OCI-LY3 (cell line): ENCODE measurements at regions not wholly inside any gene's neighbourhood (a gene's known extent, or its start where the extent isn't known, plus 50 kb on each side); places are given as distances from the start of the nearest gene placed in this dataset.

ENCODE experiments used
- H2AFZ ChIP-seq: fragments of 200-600, 300-600 bp; shearing (Covaris generic); 2 replicates; pipeline ENCODE4 v1.6.0; 2014; ENCODE audit warnings: antibody characterized with exemption, low read depth, low read length
- H3K27ac ChIP-seq: fragments of 200-600, 300-600 bp; sonication (generic); 2 replicates; pipeline ENCODE4 v1.5.1; 2014; ENCODE audit warnings: mild to moderate bottlenecking, low read length, moderate library complexity, mixed read lengths
- H3K27me3 ChIP-seq: fragments of 200-600, 300-600 bp; sonication (generic); 2 replicates; pipeline ENCODE4 v1.6.1; 2014; ENCODE audit warnings: low read depth, low read length, mixed read lengths
- H3K36me3 ChIP-seq: fragments of 200-600, 300-600 bp; sonication (generic); replicated peaks from 2 replicates; pipeline ENCODE3; 2014; ENCODE audit warnings: low read depth, low read length, mixed read lengths
- H3K4me1 ChIP-seq: fragments of 300-600, 200-600 bp; sonication (generic); 2 replicates; pipeline ENCODE4 v1.6.1; 2014; ENCODE audit warnings: low read length, mixed read lengths
- H3K4me2 ChIP-seq: fragments of 200-600, 300-600 bp; sonication (generic); 2 replicates; pipeline ENCODE4 v1.6.1; 2014; ENCODE audit warnings: low read length, mixed read lengths
- H3K4me3 ChIP-seq: fragments of 300-600, 200-600 bp; sonication (generic); 2 replicates; pipeline ENCODE4 v1.5.1; 2014; ENCODE audit warnings: antibody characterized with exemption, mild to moderate bottlenecking, low read length, moderate library complexity
- H3K79me2 ChIP-seq: fragments of 300-600, 200-600 bp; shearing (Covaris generic); 2 replicates; pipeline ENCODE4 v1.6.1; 2014; ENCODE audit warnings: mild to moderate bottlenecking, low read length, mixed read lengths
- H3K9ac ChIP-seq: fragments of 300-600, 200-600 bp; shearing (Covaris generic); 2 replicates; pipeline ENCODE4 v1.6.0; 2014; ENCODE audit warnings: mild to moderate bottlenecking, low read length, moderate library complexity
- H3K9me3 ChIP-seq: fragments of 200-600, 300-600 bp; shearing (Covaris generic); 2 replicates; pipeline ENCODE4 v1.6.1; 2014; ENCODE audit warnings: low read length, mixed read lengths; ENCODE audit not compliant: insufficient read depth
- H4K20me1 ChIP-seq: fragments of 200-600, 300-600 bp; sonication (generic); 2 replicates; pipeline ENCODE4 v1.6.1; 2016; ENCODE audit warnings: low read length, mixed read lengths; ENCODE audit not compliant: insufficient read depth
- EZH2phosphoT487 ChIP-seq: fragments of 200-600 bp; shearing (Covaris generic); IDR thresholded peaks from 2 replicates; pipeline ENCODE4 v1.6.1; 2018; ENCODE audit warnings: antibody characterized with exemption, mixed run types, low read depth
- TF ChIP-seq, protein P1 (sequence below): fragments of 200-600, 300-600 bp; sonication (generic); IDR thresholded peaks from 2 replicates; pipeline ENCODE4 v1.5.1; 2014; ENCODE audit warnings: antibody characterized with exemption, low read length, low read depth

DNA sequence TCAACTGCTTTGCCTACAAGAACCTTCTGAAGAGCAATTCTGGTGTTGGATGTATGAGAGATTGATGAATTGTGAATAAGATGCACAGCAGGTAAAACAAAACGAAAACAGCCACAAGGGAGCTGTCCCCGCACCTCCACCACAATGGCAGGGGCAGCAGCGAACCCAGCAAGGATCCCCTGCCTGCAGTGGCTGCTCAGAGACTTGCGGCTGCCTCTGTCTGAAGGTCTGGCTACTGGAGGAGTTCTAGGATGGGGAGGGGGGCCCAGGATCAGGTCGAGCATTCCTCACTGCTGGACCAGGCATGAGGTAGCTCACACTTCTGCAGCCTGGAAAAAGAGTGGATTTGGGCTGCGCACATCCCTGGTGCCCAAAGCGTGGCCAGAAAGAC is 523.5 kb downstream of the CDH26 start:
- Histone ChIP-seq H3K4me1 (no peaks in the 10 kb centered on the region), H3K27me3 (0 out of 2 replicates have a peak, but pooled peaks cover under 1% of the 10 kb centered on the region), H3K27ac (no peak overlapping the region), H3K79me2 (no peaks in the 10 kb centered on the region), H3K4me2 (no peak overlapping the region), H2AFZ (no peak overlapping the region), H3K9ac (no peak overlapping the region), H4K20me1 (no peaks in the 10 kb centered on the region), H3K36me3 (no peaks in the 10 kb centered on the region), H3K9me3 (no peaks in the 10 kb centered on the region), H3K4me3 (no peak overlapping the region)
- no peak for TF ChIP-seq EZH2phosphoT487
- TF ChIP-seq, protein P1, sequence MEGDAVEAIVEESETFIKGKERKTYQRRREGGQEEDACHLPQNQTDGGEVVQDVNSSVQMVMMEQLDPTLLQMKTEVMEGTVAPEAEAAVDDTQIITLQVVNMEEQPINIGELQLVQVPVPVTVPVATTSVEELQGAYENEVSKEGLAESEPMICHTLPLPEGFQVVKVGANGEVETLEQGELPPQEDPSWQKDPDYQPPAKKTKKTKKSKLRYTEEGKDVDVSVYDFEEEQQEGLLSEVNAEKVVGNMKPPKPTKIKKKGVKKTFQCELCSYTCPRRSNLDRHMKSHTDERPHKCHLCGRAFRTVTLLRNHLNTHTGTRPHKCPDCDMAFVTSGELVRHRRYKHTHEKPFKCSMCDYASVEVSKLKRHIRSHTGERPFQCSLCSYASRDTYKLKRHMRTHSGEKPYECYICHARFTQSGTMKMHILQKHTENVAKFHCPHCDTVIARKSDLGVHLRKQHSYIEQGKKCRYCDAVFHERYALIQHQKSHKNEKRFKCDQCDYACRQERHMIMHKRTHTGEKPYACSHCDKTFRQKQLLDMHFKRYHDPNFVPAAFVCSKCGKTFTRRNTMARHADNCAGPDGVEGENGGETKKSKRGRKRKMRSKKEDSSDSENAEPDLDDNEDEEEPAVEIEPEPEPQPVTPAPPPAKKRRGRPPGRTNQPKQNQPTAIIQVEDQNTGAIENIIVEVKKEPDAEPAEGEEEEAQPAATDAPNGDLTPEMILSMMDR, result no peak

- Histone ChIP-seq H3K27ac (no peak overlapping the region), H3K27me3 (peaks cover 6% of the 10 kb centered on the region; the same call in 1 of the 2 replicates), H3K9ac (no peak overlapping the region), H3K79me2 (no peaks in the 10 kb centered on the region), H3K4me3 (no peak overlapping the region), H4K20me1 (no peaks in the 10 kb centered on the region), H3K36me3 (no peaks in the 10 kb centered on the region), H3K4me2 (no peak overlapping the region), H2AFZ (no peak overlapping the region), H3K4me1 (no peaks in the 10 kb centered on the region), H3K9me3 (no peaks in the 10 kb centered on the region)
- TF ChIP-seq, protein P1, result no peak
- no peak for TF ChIP-seq EZH2phosphoT487
Observed at GRCh38 chr20:60482221-60483008, 524.2 kb downstream of the CDH26 start.

DNA sequence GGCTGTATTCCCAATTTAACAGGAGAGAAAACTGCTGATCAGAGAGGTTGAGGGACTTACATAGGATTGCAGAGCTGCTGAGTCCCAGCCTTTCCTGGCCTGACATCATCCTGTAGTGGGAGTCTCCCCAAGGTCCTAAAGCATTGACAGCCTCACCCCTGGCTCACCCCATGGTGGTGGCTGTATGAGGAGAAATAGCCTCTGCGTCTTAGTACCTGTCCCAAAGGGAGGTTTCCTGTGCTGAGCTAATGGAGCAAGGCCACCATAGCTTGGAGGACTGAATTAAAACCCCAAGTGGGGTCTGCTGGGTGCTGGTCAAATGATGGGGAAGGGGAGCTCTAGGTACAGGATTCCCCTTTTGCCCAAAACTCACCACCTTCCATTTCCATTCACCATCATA is 525.1 kb downstream of the CDH26 start:
- peaks cover 6% of the 10 kb centered on the region; the same call in 1 of the 2 replicates for H3K27me3 ChIP-seq
- H3K27ac ChIP-seq, result no peak overlapping the region
- H3K79me2 ChIP-seq, result no peaks in the 10 kb centered on the region
- no peak for TF ChIP-seq EZH2phosphoT487
- TF ChIP-seq, protein P1, result no peak
- H4K20me1 ChIP-seq, result no peaks in the 10 kb centered on the region
- no peak overlapping the region for H2AFZ ChIP-seq
- no peaks in the 10 kb centered on the region for H3K4me1 ChIP-seq
- H3K9me3 ChIP-seq, result no peaks in the 10 kb centered on the region
- H3K4me3 ChIP-seq, result no peak overlapping the region
- H3K36me3 ChIP-seq, result no peaks in the 10 kb centered on the region
- H3K4me2 ChIP-seq, result no peak overlapping the region
- H3K9ac ChIP-seq, result no peak overlapping the region

DNA sequence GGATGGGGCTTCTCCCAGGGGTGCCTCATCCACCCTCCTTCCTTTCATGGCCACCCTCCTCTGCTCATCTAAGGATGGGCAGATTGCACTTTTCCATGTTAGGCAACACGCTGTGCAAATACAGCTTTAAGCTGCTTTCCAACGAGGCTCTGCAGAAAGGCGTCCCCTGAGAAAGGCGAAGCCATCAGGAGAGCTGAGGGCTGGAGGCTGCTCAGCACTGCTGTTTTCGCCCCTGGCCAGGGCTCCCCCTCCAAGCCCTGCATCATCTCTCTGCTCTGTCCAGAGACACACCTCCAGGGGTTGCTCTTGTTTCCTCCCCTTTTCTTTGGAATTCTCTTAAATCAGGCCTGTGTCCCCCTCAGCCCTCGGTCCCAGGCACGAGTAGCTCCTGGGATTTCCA is 526.1 kb downstream of the CDH26 start:
- H3K4me2 ChIP-seq, result no peak overlapping the region
- H3K79me2 ChIP-seq, result no peaks in the 10 kb centered on the region
- TF ChIP-seq, protein P1, result no peak
- TF ChIP-seq EZH2phosphoT487, result no peak
- H3K36me3 ChIP-seq, result no peaks in the 10 kb centered on the region
- H3K9me3 ChIP-seq, result no peaks in the 10 kb centered on the region
- H4K20me1 ChIP-seq, result no peaks in the 10 kb centered on the region
- no peak overlapping the region for H2AFZ ChIP-seq
- H3K27ac ChIP-seq, result no peak overlapping the region
- no peaks in the 10 kb centered on the region for H3K4me1 ChIP-seq
- H3K9ac ChIP-seq, result no peak overlapping the region
- H3K27me3 ChIP-seq, result peaks cover 6% of the 10 kb centered on the region; the same call in 1 of the 2 replicates
- H3K4me3 ChIP-seq, result no peak overlapping the region
